ENCODE measurements at regions not wholly inside any gene's neighbourhood (a gene's known extent, or its start where the extent isn't known, plus 50 kb on each side); places are given as distances from the start of the nearest gene placed in this dataset.

DNA sequence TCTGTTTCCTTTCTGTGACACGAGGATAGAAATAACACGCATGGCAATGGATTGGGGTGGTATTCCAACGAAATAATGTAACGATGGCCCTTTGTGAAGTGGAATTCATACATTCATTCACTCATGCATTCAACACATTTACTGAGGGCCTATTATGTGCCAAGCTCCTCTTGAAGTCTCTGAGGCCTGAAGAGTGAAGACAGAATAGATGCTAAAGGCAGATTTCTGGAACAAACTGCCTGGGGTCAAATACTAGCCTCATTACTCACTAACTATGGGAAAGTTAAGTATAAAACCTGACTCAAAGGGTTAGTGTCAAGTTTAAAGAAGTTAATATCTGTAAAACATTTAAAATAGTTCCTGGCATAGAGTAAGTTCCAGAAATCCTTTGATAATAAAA is 279.6 kb upstream of the SULF2 start:
- TF ChIP-seq, protein P1, sequence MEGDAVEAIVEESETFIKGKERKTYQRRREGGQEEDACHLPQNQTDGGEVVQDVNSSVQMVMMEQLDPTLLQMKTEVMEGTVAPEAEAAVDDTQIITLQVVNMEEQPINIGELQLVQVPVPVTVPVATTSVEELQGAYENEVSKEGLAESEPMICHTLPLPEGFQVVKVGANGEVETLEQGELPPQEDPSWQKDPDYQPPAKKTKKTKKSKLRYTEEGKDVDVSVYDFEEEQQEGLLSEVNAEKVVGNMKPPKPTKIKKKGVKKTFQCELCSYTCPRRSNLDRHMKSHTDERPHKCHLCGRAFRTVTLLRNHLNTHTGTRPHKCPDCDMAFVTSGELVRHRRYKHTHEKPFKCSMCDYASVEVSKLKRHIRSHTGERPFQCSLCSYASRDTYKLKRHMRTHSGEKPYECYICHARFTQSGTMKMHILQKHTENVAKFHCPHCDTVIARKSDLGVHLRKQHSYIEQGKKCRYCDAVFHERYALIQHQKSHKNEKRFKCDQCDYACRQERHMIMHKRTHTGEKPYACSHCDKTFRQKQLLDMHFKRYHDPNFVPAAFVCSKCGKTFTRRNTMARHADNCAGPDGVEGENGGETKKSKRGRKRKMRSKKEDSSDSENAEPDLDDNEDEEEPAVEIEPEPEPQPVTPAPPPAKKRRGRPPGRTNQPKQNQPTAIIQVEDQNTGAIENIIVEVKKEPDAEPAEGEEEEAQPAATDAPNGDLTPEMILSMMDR (conservative IDR thresholded peaks at IDR 0.05; ENCODE audit: low read length) = no peak
- TF ChIP-seq EZH2phosphoT487 (IDR thresholded peaks at IDR 0.05; ENCODE audit: borderline replicate concordance) = no peak
